Mesothelial cell of epicardium (in vitro differentiated cells): ENCODE measurements at regions not wholly inside any gene's neighbourhood (a gene's known extent, or its start where the extent isn't known, plus 50 kb on each side); places are given as distances from the start of the nearest gene placed in this dataset.

ENCODE experiments used
- DNase-seq, 2 experiments: peaks; one replicate each; pipeline ENCODE4 v3.0.0; 2021; ENCODE audit warnings: low spot score in 2 of 2; ENCODE audit not compliant: unreplicated experiment in 2 of 2
- H3K27ac Mint-ChIP-seq: 2 replicates; pipeline ENCODE4 v1.8.0; 2021; ENCODE audit warnings: mixed read lengths
- H3K27me3 Mint-ChIP-seq: 2 replicates; pipeline ENCODE4 v1.8.0; 2021; ENCODE audit warnings: low read depth, mixed read lengths
- H3K36me3 Mint-ChIP-seq: 2 replicates; pipeline ENCODE4 v1.8.0; 2021; ENCODE audit warnings: mixed read lengths
- H3K4me1 Mint-ChIP-seq: 2 replicates; pipeline ENCODE4 v1.8.0; 2021; ENCODE audit warnings: mixed read lengths
- H3K4me3 Mint-ChIP-seq: 2 replicates; pipeline ENCODE4 v1.8.0; 2021; ENCODE audit warnings: mild to moderate bottlenecking, moderate library complexity, mixed read lengths
- H3K9me3 Mint-ChIP-seq: 2 replicates; pipeline ENCODE4 v1.8.0; 2021; ENCODE audit warnings: mixed read lengths
- CTCF ChIP-seq: fragments of 200-600 bp; sonication (generic); IDR thresholded peaks from one replicate; pipeline ENCODE4 v1.5.0; 2021; ENCODE audit warnings: antibody characterized with exemption; ENCODE audit not compliant: unreplicated experiment

GRCh38 chr11:127393460-127393997 is 393.0 kb upstream of the KIRREL3 start:
- no peak for DNase-seq
- TF ChIP-seq CTCF = no peak
- Mint-ChIP-seq H3K4me3 (no peak overlapping the region), H3K27me3 (peaks cover 35% of the 10 kb centered on the region), H3K36me3 (no peaks in the 10 kb centered on the region), H3K27ac (no peak overlapping the region), H3K9me3 (peaks cover 13% of the 10 kb centered on the region), H3K4me1 (no peaks in the 10 kb centered on the region)

GRCh38 chr11:127392575-127392974 is 392.0 kb upstream of the KIRREL3 start:
- H3K4me1 Mint-ChIP-seq = no peaks in the 10 kb centered on the region
- no peaks in the 10 kb centered on the region for H3K36me3 Mint-ChIP-seq
- no peak for TF ChIP-seq CTCF
- H3K27ac Mint-ChIP-seq = no peak overlapping the region
- peaks cover 41% of the 10 kb centered on the region for H3K27me3 Mint-ChIP-seq
- peaks cover 13% of the 10 kb centered on the region for H3K9me3 Mint-ChIP-seq
- H3K4me3 Mint-ChIP-seq = no peak overlapping the region
- DNase-seq = no peak

- peaks cover 53% of the 10 kb centered on the region for H3K27me3 Mint-ChIP-seq
- H3K4me3 Mint-ChIP-seq = no peak overlapping the region
- no peak for TF ChIP-seq CTCF
- no peak for DNase-seq
- no peaks in the 10 kb centered on the region for H3K36me3 Mint-ChIP-seq
- H3K9me3 Mint-ChIP-seq = peaks cover 4% of the 10 kb centered on the region
- H3K27ac Mint-ChIP-seq = no peak overlapping the region
- H3K4me1 Mint-ChIP-seq = no peaks in the 10 kb centered on the region
Observed at GRCh38 chr11:127390465-127390864, 389.9 kb upstream of the KIRREL3 start.

GRCh38 chr11:127385071-127385470 is 384.5 kb upstream of the KIRREL3 start:
- Mint-ChIP-seq H3K4me1 (no peaks in the 10 kb centered on the region), H3K27ac (no peak overlapping the region)
- no peak for TF ChIP-seq CTCF

DNA sequence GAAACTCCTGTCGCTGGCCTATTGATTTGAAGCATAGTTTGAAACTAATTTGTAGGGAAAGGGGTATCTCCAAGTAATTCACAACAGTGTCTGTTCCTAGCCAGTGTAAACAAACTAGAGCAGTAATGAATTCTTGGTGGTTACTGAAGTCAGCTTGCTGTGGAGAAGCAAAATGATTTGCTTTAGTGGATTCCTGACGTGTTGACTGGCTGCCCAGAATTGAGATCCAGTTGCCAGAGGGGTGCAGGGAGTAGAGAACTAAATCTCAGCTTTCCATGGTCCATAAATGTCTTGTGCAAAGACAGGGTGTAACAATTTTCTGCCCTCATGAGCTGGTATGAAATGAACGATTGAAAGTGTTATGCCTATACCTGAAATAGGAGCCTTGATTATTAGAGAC is 382.5 kb upstream of the KIRREL3 start:
- no peak overlapping the region for H3K4me3 Mint-ChIP-seq
- no peaks in the 10 kb centered on the region for H3K4me1 Mint-ChIP-seq
- H3K27ac Mint-ChIP-seq = no peak overlapping the region
- H3K9me3 Mint-ChIP-seq = no peaks in the 10 kb centered on the region
- H3K36me3 Mint-ChIP-seq = no peaks in the 10 kb centered on the region
- H3K27me3 Mint-ChIP-seq = peaks cover 51% of the 10 kb centered on the region
- TF ChIP-seq CTCF = no peak
- no peak for DNase-seq

More at GRCh38 chr11:127385071-127385470, 384.5 kb upstream of the KIRREL3 start:
- no peak overlapping the region for H3K4me3 Mint-ChIP-seq
- no peaks in the 10 kb centered on the region for H3K36me3 Mint-ChIP-seq
- DNase-seq = no peak
- peaks cover 60% of the 10 kb centered on the region for H3K27me3 Mint-ChIP-seq
- H3K9me3 Mint-ChIP-seq = no peaks in the 10 kb centered on the region

GRCh38 chr11:127381247-127381646 is 380.7 kb upstream of the KIRREL3 start:
- Mint-ChIP-seq H3K27me3 (peaks cover 42% of the 10 kb centered on the region), H3K9me3 (no peaks in the 10 kb centered on the region), H3K4me3 (no peak overlapping the region), H3K27ac (no peak overlapping the region), H3K4me1 (no peaks in the 10 kb centered on the region), H3K36me3 (no peaks in the 10 kb centered on the region)
- no peak for TF ChIP-seq CTCF
- DNase-seq = no peak
